Neural crest cell (in vitro differentiated cells): ENCODE measurements at regions not wholly inside any gene's neighbourhood (a gene's known extent, or its start where the extent isn't known, plus 50 kb on each side); places are given as distances from the start of the nearest gene placed in this dataset.

Experiments used
- DNase-seq: peaks from one replicate; pipeline ENCODE4 v3.0.0; 2021; ENCODE audit warnings: low read depth, mixed read lengths, low spot score
- H3K27ac Mint-ChIP-seq: one replicate; pipeline ENCODE4 v1.8.0; 2021; ENCODE audit warnings: mild to moderate bottlenecking, mixed read lengths; ENCODE audit not compliant: unreplicated experiment
- H3K27me3 Mint-ChIP-seq: 2 replicates; pipeline ENCODE4 v1.8.0; 2021; ENCODE audit warnings: low read depth, mild to moderate bottlenecking, mixed read lengths
- H3K36me3 Mint-ChIP-seq: 2 replicates; pipeline ENCODE4 v1.8.0; 2021; ENCODE audit warnings: low read depth, mild to moderate bottlenecking, mixed read lengths
- H3K4me1 Mint-ChIP-seq: 2 replicates; pipeline ENCODE4 v1.8.0; 2021; ENCODE audit warnings: mixed read lengths
- H3K4me3 Mint-ChIP-seq: one replicate; pipeline ENCODE4 v1.8.0; 2021; ENCODE audit warnings: mild to moderate bottlenecking, mixed read lengths
- H3K9me3 Mint-ChIP-seq: 2 replicates; pipeline ENCODE4 v1.8.0; 2021; ENCODE audit warnings: mixed read lengths
- CTCF ChIP-seq: fragments of 200-600 bp; sonication (generic); conservative IDR thresholded peaks from 2 replicates; pipeline ENCODE4 v1.5.0; 2021; ENCODE audit warnings: antibody characterized with exemption, mild to moderate bottlenecking

- Mint-ChIP-seq H3K9me3 (no peaks in the 10 kb centered on the region), H3K4me3 (no peak overlapping the region), H3K27me3 (no peaks in the 10 kb centered on the region), H3K36me3 (no peaks in the 10 kb centered on the region), H3K4me1 (no peaks in the 10 kb centered on the region), H3K27ac (no peak overlapping the region)
- TF ChIP-seq CTCF: no peak
- DNase-seq: no peak
These were observed 1403.5 kb upstream of the PABPC4L start for GRCh38 chr4:135605076-135605475.

- TF ChIP-seq CTCF: no peak
- H3K27ac Mint-ChIP-seq: no peak overlapping the region
These were observed 1402.9 kb upstream of the PABPC4L start for GRCh38 chr4:135604531-135604930.

GRCh38 chr4:135601351-135601750, 1399.8 kb upstream of the PABPC4L start:
- H3K27me3 Mint-ChIP-seq: no peaks in the 10 kb centered on the region
- H3K4me3 Mint-ChIP-seq: no peak overlapping the region
- H3K9me3 Mint-ChIP-seq: peaks cover 3% of the 10 kb centered on the region
- no peak overlapping the region for H3K27ac Mint-ChIP-seq
- TF ChIP-seq CTCF: no peak
- no peak for DNase-seq
- H3K36me3 Mint-ChIP-seq: peaks cover 3% of the 10 kb centered on the region
- H3K4me1 Mint-ChIP-seq: no peaks in the 10 kb centered on the region

More at GRCh38 chr4:135604531-135604930, 1402.9 kb upstream of the PABPC4L start:
- no peaks in the 10 kb centered on the region for H3K36me3 Mint-ChIP-seq
- no peaks in the 10 kb centered on the region for H3K27me3 Mint-ChIP-seq
- no peak overlapping the region for H3K4me3 Mint-ChIP-seq
- no peaks in the 10 kb centered on the region for H3K9me3 Mint-ChIP-seq
- DNase-seq: no peak
- no peaks in the 10 kb centered on the region for H3K4me1 Mint-ChIP-seq

GRCh38 chr4:135598151-135598550, 1396.6 kb upstream of the PABPC4L start:
- no peaks in the 10 kb centered on the region for H3K27me3 Mint-ChIP-seq
- H3K4me3 Mint-ChIP-seq: no peak overlapping the region
- no peak overlapping the region for H3K27ac Mint-ChIP-seq
- H3K4me1 Mint-ChIP-seq: no peaks in the 10 kb centered on the region
- H3K36me3 Mint-ChIP-seq: peaks cover 5% of the 10 kb centered on the region
- no peak for DNase-seq
- no peak for TF ChIP-seq CTCF
- H3K9me3 Mint-ChIP-seq: peaks cover 12% of the 10 kb centered on the region

GRCh38 chr4:135594521-135594920, 1392.9 kb upstream of the PABPC4L start:
- no peak overlapping the region for H3K4me3 Mint-ChIP-seq
- no peaks in the 10 kb centered on the region for H3K4me1 Mint-ChIP-seq
- H3K36me3 Mint-ChIP-seq: peaks cover 5% of the 10 kb centered on the region
- no peaks in the 10 kb centered on the region for H3K27me3 Mint-ChIP-seq
- H3K27ac Mint-ChIP-seq: no peak overlapping the region
- no peak for TF ChIP-seq CTCF
- no peak for DNase-seq
- H3K9me3 Mint-ChIP-seq: peaks cover 12% of the 10 kb centered on the region

GRCh38 chr4:135575041-135575440, 1373.5 kb upstream of the PABPC4L start:
- no peak for DNase-seq
- Mint-ChIP-seq H3K36me3 (no peaks in the 10 kb centered on the region), H3K9me3 (no peaks in the 10 kb centered on the region), H3K27me3 (no peaks in the 10 kb centered on the region), H3K4me1 (peaks cover 4% of the 10 kb centered on the region), H3K4me3 (no peak overlapping the region), H3K27ac (no peak overlapping the region)
- TF ChIP-seq CTCF: no peak
